Activated T-cell treated with anti-CD3 and anti-CD28 coated beads for 24 hours (primary cell): ENCODE measurements at regions not wholly inside any gene's neighbourhood (a gene's known extent, or its start where the extent isn't known, plus 50 kb on each side); places are given as distances from the start of the nearest gene placed in this dataset.

Experiments used
- DNase-seq: peaks from one replicate; pipeline ENCODE4 v3.0.0-alpha.2; 2020; ENCODE audit warnings: low read depth

DNA sequence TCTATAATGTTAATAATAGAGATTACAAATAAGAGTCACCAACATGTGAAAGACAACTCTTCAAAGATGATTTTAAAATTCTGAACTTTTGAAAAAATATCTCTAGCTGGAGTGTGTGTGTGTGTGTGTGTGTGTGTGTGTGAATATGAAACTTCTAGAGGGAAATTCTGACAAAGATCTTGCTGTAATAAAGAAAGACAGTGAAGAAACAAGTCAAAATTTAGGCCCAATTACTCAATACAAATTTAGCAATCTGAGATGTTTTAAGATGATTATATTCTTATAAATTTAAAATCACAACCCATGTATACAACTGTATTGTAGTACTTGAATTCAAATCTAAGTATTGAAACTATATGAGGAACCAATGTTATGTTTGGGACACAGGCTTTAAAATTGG is 57.2 kb upstream of the UGP2 start:
- DNase-seq, result no peak

DNA sequence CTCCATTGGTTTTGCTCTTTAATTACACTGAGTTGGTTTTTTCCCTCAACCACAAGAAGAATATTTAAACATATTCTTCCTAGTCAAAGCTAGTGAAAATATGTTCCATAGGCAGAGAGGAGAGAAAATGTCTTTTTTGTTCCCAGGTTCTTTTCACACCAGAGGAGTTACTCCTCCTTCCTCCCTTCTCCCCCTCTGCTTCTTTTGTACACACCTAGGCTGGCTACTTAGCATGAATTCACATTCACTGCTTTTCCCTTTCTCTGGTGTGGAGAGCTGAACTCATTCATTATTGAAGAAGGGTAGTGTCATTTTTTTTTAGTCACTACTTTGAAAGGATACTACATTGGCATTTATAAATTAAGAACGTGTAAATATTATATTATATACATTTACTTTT is 56.6 kb upstream of the UGP2 start:
- DNase-seq, result no peak

DNA sequence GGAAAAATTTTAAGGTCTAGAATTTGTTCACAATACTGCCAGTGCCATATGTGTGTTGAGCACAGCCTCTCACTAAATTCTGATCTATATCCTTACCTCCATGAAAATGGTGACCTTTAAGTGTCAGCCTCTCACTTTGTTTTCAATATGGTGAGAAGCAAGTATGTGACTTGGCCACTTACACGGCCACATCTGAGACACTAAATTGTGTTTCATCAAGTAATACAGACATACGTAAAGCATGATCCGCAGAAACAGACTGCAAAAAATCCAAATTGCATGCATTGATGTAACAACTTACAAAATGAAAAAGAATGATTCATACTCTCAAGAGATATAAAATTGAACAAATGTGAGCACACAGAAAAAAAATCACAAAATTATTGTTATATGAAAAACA is 55.2 kb upstream of the UGP2 start:
- DNase-seq, result no peak

DNA sequence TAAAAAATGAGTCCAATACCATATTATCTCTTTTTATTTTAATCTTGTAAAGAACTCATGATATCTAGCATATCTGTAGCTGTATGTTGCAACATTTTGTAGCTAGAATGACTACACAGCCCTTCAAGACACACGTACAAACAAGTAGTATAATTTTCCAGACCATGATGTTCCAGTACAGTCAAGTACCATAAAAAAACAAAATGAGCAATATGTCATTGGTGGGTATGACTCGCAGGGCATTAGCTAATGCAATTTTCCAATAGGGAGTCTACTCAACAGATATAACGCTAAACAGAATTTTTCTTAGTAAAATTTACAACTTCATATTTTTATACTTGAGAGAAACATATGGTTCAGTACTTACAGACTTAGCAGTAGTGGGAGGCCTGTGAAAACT is 53.6 kb upstream of the UGP2 start:
- DNase-seq, result no peak

DNA sequence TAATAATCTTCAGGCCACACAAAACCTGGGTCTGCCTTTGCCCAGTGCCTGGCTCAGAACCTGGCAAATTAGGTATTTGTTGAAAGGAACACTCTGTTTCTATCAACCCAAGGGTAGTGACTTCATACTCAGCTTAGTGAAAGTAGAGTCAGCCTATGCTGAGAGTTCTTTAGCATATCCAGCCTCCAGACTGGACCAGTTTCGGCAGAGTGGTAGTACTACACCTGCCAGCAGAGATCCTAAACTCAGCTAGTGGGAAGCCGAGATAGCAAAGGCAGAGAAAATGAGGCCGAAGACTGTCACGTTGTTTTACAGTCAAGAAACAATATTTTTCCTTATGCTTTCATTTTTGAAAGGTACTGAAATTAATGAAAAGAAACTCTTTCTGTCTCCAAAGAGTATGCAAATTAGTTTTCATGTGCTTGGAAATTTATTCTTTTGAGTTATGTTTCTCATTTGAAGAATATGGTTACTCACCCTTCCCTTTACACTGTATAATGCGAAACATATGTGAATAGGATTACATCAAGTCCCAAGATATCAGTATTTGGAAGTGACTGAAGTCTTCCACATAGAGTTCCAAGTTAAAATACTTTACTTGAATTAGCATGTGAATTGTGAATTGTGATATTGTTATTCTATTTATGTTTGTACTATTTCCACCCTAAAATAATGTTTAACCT is 52.2 kb upstream of the UGP2 start:
- DNase-seq, result no peak

DNA sequence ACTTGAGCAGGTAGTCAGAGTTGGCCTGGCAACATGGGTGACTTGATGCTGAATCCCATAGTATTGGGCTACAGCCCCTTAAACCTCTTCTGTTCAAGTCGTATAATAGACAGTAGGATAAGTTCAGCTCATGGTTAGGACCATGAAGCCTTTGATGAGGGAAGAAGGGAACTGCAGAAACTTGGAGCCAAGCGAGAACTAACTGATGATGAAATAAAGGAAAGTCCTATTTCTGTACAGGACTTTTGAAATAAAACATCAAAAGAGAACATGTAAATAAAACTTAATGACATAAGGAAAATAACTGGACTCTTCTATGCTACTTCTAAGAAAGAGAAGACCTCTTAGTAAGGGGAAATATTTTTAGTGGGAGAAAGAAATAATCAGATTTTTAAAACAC is 51.2 kb upstream of the UGP2 start:
- no peak for DNase-seq

DNA sequence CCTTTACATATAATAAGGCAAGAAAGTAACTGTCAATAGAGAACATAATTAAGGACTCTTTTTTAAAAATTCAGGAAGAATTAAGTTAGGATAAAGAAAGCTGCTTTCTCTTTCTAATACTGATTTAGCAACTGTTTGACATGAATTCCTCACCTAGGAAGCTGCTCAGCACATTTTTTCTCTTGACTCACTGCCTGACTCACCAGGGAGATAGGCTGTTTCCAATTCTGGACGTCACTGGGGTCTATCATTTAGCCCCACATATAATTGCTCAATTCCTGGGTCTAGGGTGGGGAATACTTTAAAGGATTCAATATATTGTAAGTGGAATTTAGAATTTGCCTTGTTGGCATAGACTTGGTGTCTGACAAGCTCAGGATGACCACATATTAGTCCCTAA is 50.8 kb upstream of the UGP2 start:
- DNase-seq, result no peak

DNA sequence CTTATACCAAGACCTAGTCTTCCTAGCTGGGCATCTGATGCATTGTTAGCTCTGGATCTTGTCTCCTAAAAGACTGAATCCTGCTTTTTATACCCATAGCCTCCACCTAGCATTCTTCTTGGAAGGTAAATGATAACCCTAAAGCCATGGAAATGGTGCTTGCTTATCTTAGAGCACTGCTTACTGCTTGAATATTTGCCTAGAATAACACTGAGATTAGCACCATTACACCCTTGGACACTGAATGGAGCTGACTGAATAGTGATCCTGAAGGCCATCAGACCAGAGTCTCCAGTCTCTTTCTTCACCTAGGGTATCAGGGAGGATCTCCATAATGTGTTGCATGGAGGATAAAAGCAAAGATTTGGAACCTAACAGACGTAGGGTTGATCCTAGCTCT is 50.3 kb upstream of the UGP2 start:
- no peak for DNase-seq
